Cardiac fibroblast (primary cell): ENCODE measurements at regions not wholly inside any gene's neighbourhood (a gene's known extent, or its start where the extent isn't known, plus 50 kb on each side); places are given as distances from the start of the nearest gene placed in this dataset.

ENCODE experiments used
- DNase-seq, 2 donors: peaks; one replicate each; pipeline versions ENCODE4 v3.0.0 to v3.0.0-alpha.2; 2010; ENCODE audit warnings: low read depth in 2 of 2
- H3K4me3 ChIP-seq, 2 donors: replicated peaks in 1 of 2; 1 replicate in 1 of 2; 2 replicates in 1 of 2; pipeline ENCODE4 v1.5.1; 2011; ENCODE audit warnings: low read depth in 2 of 2, low read length in 2 of 2, mild to moderate bottlenecking in 2 of 2, moderate library complexity in 1 of 2
- TF ChIP-seq, protein P1 (sequence below): IDR thresholded peaks from one replicate; pipeline ENCODE4 v1.5.1; 2011; ENCODE audit warnings: low read depth, mild to moderate bottlenecking, low read length, inconsistent platforms

DNA sequence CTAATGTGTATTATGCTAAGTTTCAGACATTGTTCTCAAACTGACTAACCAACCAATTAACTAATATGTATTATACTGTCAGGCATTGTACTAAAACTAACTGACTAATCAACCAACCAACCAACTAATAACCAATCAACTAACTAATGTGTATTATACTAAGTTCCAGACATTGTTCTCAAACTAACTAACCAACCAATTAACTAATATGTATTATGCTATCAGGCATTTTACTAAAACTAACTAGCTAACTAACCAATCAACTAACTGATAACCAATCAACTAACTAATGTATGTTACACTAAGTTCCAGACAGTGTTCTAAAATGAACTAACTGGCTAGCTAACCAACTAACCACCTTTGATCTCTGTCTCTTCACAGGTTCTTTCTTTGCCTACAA is 152.3 kb downstream of the SUDS3 start:
- TF ChIP-seq, protein P1, sequence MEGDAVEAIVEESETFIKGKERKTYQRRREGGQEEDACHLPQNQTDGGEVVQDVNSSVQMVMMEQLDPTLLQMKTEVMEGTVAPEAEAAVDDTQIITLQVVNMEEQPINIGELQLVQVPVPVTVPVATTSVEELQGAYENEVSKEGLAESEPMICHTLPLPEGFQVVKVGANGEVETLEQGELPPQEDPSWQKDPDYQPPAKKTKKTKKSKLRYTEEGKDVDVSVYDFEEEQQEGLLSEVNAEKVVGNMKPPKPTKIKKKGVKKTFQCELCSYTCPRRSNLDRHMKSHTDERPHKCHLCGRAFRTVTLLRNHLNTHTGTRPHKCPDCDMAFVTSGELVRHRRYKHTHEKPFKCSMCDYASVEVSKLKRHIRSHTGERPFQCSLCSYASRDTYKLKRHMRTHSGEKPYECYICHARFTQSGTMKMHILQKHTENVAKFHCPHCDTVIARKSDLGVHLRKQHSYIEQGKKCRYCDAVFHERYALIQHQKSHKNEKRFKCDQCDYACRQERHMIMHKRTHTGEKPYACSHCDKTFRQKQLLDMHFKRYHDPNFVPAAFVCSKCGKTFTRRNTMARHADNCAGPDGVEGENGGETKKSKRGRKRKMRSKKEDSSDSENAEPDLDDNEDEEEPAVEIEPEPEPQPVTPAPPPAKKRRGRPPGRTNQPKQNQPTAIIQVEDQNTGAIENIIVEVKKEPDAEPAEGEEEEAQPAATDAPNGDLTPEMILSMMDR: no peak
- H3K4me3 ChIP-seq: no peak overlapping the region
- no peak for DNase-seq

DNA sequence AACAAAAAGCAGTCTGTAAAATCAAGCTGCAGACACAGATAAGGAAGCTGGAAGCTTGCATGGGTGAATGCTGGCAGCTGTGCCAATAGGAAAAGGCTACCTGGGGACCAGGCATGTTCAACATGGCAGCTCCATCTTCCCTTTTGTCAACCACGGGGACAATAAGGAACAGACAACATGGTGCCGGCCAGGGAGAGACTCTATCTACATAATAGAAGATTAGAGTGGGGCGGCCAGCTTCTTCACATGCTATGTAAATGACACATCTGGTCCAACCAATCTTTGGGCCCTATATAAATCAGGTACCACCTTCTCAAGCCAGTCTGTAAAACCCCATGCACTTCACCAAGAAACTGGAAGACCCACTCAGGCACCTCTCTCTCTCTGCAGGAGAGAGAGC is 157.6 kb downstream of the SUDS3 start:
- DNase-seq: no peak
- TF ChIP-seq, protein P1: no peak
- no peak overlapping the region for H3K4me3 ChIP-seq

DNA sequence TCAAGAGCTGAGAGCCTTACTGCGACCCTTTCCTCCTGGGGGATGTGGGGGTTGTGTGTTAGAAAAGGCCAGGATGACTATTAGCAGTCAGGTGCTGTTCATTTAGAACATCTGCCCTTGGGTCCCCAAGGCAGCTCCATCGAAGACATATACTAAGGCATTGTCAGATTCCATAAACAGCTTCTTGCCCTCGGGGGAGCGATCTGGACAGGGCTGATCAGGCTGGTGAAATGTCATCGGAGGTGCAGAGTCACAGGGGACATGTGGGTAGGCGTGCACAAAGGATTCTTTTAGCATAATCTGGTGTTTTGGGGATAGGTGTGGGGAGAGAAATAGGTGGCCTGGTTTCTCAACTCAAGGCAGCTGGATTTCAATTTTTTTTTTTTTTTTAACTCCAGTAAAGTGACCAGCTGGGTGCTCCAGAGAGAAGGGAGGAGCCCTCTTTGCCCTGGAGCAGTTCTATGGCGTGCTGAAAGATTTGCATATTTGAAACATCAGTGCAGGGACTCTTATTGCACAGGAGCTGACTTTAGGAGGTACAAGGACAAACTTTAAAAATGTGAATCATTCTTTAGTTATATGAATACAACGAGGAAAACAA is 160.1 kb downstream of the SUDS3 start:
- no peak for DNase-seq
- TF ChIP-seq, protein P1: no peak
- H3K4me3 ChIP-seq: no peak overlapping the region

DNA sequence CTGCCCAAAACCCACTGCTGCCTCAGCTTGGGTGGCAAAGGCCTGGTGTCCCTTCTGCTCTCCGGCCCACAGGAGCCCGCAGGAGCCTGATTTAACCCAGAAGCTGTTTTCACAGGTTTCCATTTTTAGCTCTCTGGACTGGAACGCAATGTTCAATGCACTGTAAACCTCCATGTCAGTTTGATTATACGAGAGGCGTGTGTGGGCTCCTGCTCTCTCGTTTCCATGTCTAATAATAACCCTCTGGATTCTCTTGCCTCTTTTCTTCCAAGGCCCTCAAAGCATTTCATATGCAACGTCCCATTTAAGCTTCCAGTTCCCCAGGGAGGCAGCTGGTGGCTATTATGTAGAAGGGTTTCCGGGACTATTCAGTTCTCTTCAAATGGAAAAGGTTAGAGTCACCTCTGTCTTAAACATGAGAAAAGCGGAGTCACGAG is 161.1 kb downstream of the SUDS3 start:
- TF ChIP-seq, protein P1: no peak
- no peak overlapping the region for H3K4me3 ChIP-seq
- no peak for DNase-seq

GRCh38 chr12:118541071-118541470 is 164.7 kb downstream of the SUDS3 start:
- no peak for DNase-seq
- TF ChIP-seq, protein P1: no peak
- H3K4me3 ChIP-seq: no peak overlapping the region

DNA sequence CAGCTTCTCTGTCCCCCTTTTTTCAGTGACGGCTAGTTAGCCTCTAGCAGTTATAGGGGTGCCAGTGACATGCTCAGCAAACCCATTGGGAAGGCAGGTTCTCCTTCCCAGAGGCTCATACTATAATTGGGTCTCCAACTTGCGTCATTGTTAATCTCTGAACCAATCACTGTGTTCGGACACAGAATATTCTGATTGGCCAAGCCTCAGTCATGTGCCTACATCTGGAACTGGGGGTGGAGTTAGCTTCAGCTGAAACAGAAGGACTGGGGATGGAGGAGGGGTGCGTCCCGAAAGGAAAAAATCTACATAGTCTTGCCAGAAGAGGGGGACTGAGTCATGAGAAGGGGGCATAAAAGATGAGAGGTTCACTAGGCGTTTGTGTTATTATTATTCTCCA is 165.6 kb downstream of the SUDS3 start:
- TF ChIP-seq, protein P1: no peak
- no peak for DNase-seq
- no peak overlapping the region for H3K4me3 ChIP-seq

DNA sequence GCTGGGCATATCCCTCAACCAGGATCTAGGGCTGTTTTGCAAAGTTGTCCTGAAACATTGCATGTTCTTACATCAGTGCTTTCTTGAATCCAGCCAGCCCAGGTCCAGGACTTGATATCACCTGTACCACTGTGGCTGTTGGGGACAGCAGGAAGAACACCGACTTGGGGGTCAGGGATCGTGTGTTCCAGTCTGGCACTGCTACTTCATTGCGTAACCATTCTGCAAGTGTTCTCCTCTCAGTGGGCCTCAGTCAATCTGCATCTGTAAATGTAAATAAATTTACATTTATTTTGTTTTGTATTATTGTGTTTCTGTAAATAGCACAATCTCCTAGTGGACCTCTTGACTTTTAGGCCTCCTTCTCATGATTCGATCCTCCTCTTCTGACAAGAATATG is 167.3 kb downstream of the SUDS3 start:
- no peak for DNase-seq
- TF ChIP-seq, protein P1: no peak
- no peak overlapping the region for H3K4me3 ChIP-seq
